Head of caudate nucleus (tissue), 42 donors: ENCODE measurements at regions not wholly inside any gene's neighbourhood (a gene's known extent, or its start where the extent isn't known, plus 50 kb on each side); places are given as distances from the start of the nearest gene placed in this dataset.
"Not testable (repeated sequence)": the region's sequence is repeated elsewhere in the genome, so short reads cannot be mapped to it uniquely, and the experiment has no call there.

ENCODE experiments used
- DNase-seq, 42 donors: peaks; one replicate each; pipeline versions ENCODE4 v3.0.0 to v3.0.0-alpha.2; 2020 to 2021; ENCODE audit warnings: mixed read lengths in 7 of 42
- intact Hi-C: fragments of 100-400 bp; cut with DNase I; formaldehyde crosslinking; loops from one replicate; pipeline ENCODE4 v1.15.0; 2022

DNA sequence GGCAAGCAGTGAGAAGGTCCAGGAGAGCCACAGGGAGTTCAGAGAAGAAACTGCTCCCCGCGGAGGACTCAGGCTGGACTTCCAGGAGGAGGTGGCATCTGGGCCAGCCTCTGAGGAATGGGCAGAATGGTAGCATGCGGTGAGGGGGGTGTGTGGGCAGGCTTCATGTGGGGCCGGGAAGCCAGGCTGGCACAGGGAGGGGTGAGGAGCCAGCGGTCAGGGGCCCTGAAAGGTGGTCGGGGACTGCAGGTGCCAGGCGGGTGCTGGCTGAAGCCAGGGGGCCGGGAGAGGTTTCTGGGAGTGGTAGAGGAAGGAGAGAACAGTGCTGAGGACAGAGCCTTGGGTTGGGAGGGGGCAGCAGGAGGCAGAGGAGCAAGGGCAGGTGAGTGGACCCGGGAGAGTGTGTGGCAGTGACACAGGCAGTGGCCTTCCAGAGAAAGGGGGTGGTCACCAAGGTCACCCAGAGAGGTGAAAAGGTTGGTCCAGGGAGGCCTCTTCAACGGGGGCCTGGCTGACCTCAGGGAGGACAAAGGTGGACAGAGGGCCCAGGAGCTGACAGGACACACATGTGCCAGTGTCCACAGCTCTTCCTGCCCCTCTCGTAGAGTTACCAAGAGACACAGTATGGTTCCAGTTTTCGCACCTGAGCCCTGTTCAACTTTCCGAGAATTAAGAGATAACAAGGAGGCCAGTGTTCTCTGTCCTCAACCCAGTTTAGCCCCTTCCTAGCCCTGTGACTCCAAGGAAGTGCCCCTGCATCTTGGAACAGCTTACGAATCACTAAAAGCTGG is 101.2 kb upstream of the ASB18 start:
- intact Hi-C loops = no loop called here
- peak in 4 of 42 donors; percentile 0 to 29 (median 20) for DNase-seq

DNA sequence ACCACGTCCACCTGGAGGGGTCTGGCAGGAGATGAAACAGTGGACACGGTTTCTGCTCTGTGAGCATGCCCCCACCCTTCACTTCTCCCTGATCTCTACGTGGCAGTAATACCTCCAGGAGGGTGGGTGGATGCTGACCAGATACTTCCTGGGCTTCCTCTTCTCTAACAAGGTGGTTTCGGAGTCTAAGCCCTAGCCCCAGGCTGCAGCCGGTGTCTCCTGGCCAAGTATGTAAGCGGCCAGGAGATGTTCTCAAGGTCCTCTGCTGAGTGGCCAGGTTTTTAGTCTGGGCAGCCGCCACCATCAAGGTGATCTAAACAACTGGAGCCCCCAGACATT is 101.8 kb upstream of the ASB18 start:
- DNase-seq = peak in 2 of 42 donors; percentile 0 to 26
- intact Hi-C loops = no loop called here

DNA sequence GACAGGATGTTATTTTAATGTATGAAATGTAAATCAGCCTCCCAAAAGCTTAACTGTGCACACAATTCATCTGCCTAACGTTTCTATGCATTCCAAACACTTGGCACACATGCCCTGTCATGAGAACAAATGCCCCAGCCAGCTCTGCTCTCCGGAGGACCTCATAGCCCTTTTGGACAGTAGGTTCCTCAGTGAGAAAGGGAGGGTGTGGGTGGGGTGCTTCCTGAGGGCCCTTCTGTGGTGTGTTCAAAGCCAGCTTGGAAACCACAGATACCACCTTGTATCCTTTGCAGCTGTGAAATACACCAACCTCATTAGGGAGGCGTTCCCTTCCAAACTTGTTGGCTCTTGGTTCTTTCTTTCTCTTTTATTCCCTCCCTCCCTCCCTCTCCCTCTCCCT is 102.2 kb upstream of the ASB18 start:
- intact Hi-C loops = no loop called here
- DNase-seq = peak in 2 of 42 donors; percentile 0 to 36

DNA sequence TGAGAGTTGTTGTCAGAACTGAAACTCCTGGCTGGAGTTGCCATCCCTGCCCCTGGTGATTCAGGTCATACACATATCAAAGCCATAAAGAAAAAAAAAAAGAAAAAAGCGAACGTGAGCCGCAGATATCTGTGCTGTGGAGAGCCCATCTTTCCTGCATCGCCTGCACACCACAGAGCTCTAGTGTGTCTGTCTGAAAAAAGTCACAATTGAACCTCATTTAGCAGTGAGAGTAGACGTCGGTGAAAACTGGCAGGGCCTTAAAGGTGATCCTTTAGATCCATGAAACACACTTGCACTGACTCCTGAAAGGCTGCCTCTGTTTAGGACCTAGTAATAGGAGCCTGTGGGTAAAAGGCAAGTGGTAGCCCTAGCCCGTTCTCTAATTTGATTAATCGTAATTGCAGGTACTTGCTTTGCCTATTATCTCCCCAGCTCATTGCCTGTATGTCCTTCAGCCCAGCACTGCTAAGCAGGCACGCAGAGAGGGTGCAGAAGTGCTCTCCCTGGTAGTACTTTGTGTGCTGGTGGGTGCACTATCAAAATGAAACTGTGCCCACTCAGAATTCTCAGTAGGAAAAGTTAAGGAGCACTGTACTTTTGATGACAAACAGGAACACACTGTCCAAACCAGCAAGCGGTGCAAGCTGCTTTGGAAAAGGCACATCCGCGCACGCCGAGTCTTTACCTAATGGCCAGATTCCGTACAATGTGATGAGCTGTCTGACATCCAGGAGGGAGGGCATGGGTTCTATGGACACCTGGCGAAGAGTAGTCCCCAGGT is 103.5 kb upstream of the ASB18 start:
- intact Hi-C loops = no loop called here
- DNase-seq = peak in 3 of 42 donors; percentile 1 to 32 (median 1)

DNA sequence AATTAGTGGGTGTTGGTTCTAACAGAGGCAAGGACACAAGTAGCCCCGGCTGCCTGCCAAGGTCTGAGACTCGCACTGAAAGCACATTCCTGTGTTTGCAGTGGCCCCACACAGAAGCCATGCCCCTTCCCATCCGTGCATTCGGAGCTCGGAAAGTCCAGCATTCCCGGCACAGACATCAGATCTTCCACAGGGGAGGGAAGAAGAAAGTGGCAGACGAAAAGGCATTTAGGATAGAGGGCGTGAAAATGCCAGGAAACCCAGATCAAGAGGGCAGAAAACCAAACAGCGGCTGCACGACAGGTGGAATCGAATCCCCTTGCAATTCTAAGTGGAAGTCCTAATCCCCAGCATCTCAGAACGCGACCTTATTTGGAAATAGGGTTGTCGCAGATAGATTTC is 105.5 kb upstream of the ASB18 start:
- intact Hi-C loops = no loop called here
- peak in 18 of 42 donors; percentile 20 to 57 (median 46) for DNase-seq

DNA sequence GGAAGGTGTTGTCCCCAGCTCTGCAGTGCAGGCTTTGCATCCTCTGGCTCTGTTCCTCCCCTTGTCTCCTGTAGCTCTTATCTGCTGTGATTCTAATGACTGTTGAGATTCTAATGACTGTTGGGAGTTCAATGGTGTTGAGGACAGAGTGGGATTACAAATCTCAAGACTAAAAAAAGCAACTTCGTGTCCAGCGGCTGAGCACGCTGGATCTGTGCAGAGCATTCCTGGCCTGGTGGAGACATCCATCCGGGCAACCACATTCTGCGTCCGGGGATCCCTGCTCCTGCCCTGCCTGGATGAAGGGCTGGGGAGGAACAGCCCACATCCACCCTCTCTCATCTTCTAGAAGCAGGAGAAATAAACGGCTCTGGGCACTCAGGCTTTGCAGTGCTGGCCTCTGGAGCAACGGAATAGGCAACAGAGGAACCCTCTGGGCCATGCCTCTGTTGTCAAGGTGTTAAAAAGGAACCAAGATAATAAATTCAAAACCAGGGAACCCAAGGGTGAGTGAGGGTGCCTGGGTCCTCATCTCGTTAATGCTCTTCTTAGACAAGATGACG is 106.7 kb upstream of the ASB18 start:
- DNase-seq = peak in 4 of 42 donors; percentile 14 to 42 (median 25)
- intact Hi-C loops = no loop called here

DNA sequence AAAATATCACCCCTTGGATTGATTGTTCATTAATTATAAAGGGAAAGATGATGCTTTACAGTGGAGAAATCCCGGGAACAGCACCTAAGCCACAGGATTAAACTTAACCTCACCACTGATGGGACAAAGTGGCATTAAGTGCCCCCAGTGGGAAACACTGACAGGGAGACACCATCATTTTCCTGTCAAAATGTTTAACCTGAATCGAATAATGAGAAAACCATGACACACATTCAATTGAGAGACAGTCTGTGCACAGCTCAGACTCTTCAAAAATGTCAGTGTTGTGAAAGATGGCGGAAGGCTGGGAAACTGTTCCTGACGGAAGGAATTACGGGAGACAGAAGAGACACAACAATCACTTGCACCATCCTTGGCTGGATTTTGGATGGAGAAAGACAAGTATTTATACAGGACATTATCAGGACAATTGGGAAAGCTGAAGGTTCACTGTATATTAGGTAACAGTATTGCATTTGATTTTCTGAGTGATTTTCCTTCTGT is 111.8 kb upstream of the ASB18 start:
- intact Hi-C loops = no loop called here
- DNase-seq = peak in 2 of 42 donors; percentile 21 to 33

DNA sequence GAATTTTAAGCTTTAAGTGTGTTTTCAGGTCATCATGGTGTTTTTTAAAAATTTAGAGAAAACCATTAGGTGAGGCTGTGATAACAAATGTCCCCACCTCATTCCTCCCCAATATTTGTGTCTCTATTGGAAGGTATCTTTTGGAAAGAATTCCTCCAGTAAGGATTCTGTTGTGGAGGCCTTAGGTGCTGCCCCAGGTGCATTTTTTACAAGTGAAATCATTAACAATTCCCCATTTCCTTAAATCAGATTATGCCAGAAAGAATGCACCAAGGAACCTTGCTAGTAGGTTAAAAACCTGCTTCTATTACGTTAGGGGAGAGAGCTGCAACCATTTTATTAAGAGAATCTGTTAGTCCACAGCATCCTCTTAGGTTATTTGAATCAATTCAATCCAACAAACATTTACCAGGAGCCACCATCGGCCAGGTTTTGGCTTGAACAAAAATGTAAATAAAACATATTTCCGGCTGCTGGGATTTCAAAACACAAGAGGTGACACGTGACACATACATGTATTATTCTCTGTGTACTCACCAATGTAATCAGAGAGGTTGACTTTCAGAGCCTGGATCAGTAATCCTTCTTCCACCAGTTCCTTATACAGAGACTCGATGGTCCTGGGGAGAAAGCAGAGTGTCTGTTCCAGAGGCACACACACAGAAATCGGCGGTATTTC is 112.5 kb upstream of the ASB18 start:
- DNase-seq = peak in 2 of 42 donors; percentile 12 to 17
- intact Hi-C loops = no loop called here

DNA sequence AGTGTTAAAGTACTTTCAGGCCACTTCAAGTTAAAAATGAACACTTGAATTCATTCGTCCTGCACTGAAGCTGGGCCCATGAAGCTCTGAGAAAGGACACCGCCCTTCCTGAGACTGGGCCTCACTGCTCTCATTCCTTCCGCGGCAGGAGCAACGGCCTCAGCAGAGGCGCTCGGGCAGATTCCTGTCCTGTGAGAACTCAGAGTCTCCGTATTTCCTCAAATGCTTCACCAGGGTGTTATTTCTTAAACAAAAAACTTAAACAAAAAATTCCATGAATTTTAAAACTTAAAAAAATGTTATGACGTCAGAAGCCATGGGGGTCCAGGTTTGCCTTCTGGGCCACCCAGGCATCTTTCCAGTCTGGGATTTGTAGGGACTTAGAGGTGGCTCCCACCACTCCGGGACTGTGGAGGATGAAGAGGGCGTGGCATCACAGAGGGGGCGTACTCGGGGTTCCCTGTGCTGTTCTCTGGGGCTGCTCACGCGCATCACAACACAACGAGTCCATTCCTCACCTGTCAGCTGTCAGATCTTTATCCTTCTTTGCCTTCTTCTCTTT is 115.9 kb upstream of the ASB18 start:
- intact Hi-C loops = no loop called here
- peak in 2 of 42 donors; percentile 35 to 36 for DNase-seq

DNA sequence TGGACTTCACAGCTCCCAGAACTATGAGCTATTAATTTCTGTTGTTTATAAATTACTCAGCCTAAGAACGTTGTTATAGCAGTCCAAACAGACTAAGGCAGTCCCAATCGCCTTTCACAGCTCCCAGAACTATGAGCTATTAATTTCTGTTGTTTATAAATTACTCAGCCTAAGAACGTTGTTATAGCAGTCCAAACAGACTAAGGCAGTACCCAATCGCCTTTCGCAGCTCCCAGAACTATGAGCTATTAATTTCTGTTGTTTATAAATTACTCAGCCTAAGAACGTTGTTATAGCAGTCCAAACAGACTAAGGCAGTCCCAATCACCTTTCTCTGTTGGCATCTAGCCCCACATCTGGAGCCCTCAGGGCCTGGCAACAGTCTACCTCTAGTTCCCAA is 117.0 kb upstream of the ASB18 start:
- intact Hi-C loops, DNase-seq: not testable (repeated sequence)

DNA sequence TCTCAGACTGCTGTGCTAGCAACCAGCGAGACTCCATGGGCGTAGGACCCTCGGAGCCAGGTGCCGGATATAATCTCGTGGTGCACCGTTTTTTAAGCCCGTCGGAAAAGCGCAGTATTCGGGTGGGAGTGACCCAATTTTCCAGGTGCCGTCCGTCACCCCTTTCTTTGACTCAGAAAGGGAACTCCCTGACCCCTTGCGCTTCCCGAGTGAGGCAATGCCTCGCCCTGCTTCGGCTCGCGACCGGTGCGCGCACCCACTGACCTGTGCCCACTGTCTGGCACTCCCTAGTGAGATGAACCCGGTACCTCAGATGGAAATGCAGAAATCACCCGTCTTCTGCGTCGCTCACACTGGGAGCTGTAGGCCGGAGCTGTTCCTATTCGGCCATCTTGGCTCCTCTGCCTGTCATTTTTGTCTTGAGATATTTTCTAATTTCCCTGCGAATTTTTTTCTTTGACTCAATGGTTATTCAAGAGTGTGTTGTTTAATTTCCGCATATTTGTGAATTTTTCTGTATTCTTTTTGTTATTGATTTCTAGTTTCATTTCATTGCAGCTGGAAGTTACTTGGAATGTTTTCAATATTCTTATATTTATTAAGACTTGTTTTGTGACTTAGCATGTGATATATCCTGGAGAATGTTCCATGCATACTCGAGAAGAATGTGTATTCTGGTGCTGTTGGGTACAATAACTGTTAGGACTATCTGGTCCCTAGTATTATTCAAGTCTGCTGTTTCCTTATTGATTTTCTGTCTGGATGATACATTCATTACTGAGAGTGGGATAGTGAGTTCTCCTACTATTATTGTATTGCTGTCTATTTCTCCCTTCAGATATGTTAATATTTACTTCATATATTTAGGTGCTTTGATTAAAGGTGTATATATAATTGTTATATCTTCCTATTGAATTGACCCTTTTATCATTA is 125.3 kb upstream of the ASB18 start:
- intact Hi-C loops = not testable (repeated sequence)
- DNase-seq = peak in 1 of 42 donors; percentile 7

DNA sequence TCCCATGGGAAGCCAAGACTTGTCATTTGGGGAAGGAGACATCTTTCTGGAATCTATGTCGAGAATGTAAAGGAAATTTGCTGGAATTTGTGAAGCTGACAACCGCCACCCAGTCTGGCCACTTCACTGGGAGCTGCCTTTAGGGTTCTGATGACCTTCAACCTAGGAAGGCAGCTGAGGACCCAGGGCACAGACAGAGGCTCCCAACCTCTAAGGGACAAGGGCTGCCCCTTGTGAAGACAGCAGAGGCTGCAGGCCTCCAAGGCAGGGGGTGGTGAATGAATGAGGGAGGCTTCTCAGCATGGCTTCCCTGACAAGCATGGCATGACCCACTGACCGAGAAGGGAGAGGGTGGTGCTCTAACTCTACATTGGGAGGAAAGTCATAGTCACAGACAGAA is 128.9 kb upstream of the ASB18 start:
- DNase-seq = peak in 1 of 42 donors; percentile 33
- intact Hi-C loops = no loop called here

DNA sequence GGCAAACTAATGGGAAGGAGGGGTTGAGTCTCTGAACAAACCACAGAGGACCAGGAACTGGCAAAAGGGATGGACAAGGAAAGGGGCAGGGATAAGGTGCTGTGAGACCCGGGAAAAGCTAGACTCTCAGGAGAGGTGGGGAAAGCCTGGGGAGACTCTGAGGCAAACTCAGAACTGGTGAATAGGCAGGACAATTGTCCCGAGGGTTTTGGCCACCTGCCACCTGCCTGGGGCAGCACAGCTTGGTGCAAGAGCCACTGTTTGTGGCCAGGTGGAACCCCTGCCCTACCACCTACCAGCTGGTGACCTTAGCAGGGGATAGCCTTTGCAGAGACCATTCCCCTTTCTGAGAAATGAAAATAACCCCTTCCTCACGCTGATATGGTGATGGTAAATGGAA is 129.4 kb upstream of the ASB18 start:
- intact Hi-C loops = no loop called here

DNA sequence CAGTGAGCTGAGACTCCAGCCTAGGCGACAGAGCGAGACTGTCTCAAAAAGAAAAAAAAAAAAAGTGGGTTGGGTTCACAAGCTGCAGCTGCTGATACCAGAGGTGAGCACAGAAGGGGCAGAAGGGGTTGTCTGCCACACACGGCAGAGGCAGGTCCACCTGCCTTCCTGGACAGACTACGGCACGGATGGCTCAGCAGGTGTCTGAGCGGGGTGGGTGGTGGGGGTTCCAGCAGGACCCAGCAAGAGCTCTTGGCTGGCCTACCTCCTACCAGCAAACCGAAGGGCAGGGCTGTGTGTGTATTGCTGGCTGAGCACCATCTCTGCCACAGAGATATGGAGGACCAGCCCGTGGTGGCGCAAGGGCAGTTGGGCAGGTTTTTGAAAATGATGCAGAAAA is 130.4 kb upstream of the ASB18 start:
- peak in 1 of 42 donors; percentile 36 for DNase-seq
- intact Hi-C loops = no loop called here

More for the DNA sequence above, 129.4 kb upstream of the ASB18 start:
- DNase-seq = peak in 1 of 42 donors; percentile 38

DNA sequence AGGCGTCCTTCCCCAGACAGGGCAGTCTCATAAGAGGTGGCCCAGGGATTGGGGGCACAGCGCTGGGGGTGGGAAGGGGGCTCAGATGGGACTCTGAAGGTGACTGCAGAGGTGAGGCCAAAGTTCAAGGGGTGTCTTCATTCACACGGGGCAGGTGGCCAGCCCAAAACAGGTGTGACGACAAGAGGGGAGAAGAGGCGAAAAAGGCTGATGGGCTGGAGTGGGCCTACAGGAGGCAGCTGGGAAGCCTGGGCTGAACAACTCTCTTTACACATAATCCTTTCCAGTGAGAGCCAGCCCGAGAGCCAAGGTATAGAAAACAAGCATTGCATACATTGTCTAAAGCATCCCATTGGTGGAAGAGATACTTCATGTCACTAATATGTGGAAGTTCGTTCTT is 130.9 kb upstream of the ASB18 start:
- peak in 1 of 42 donors; percentile 22 for DNase-seq
- intact Hi-C loops = no loop called here

DNA sequence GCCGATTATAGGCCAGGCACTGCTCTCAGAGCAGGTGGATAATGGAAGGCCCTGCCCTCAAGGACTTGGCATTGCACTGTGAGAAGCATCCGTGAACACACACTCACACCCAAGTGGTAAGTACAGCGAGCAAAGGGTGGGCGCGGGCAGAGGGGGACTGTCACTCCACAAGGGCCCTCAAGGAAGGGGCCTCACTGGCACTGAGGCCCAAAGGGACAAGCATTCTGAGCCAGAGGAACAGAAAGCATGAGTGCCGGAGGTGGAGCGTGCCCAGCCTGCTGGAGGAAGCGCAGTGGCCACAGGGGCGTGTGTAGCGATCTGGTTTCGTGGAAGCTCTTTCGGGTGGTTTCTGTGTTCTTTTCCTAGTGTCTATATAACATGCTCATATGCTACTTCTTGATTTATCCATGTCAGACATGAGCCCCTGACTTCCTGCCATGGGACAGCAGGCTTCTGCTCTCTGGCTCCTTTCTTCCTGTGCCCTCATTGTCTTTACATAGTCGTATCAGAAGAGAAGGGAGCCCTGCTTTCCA is 132.7 kb upstream of the ASB18 start:
- intact Hi-C loops = no loop called here

DNA sequence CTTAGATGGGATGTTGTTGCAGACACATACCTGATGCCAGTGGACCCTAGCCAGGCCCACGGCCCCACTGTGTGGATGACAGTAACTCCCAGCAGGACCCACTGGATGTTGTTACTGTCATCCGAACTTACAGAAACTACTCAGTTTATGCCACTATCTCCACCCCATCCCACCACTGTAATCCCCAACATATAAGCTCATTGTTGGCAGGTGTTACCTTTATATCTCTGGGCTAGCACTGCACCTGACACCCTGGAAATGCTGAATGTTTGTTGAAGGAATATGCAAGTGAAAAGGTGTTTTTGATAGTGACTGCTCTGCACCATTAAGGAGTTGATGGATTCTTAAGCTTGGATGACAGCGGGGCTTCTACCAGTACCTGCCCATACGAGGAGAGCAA is 133.5 kb upstream of the ASB18 start:
- DNase-seq = peak in 1 of 42 donors; percentile 21
- intact Hi-C loops = no loop called here

More for the DNA sequence above, 132.7 kb upstream of the ASB18 start:
- peak in 1 of 42 donors; percentile 21 for DNase-seq

DNA sequence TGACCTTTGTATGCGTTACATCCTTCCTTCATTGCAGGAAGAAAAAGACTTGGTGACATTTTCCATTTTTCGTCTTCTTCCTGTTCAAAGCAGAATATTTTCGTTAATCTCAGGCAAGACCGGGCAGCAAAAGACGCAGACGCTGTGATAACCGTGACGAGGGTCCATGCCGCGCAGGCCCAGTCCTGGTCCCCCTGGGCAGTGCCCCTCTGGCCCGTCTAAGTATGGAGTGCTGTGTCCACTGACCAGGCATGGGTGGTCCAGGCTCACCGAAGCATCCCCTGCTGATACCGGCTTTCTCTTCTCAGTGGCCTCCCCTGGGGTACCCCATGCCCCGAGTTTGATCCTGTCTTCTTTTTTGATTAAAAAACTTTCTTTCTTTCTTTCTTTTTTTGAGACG is 135.2 kb upstream of the ASB18 start:
- no peak for DNase-seq
- intact Hi-C loops = no loop called here
